GM23338 (cell line): ENCODE measurements at regions not wholly inside any gene's neighbourhood (a gene's known extent, or its start where the extent isn't known, plus 50 kb on each side); places are given as distances from the start of the nearest gene placed in this dataset.

Experiments used
- ATAC-seq: fragments of 200-7000 bp; cut with Tn5 transposase; 3 replicates; pipeline ENCODE4 v1.9.1; 2020
- DNase-seq: peaks from one replicate; pipeline ENCODE4 v3.0.0-alpha.2; 2015; ENCODE audit warnings: low spot score
- H2AFZ ChIP-seq: fragments of 200-600 bp; sonication (generic); 2 replicates; pipeline ENCODE4 v1.8.0; 2016; ENCODE audit warnings: antibody characterized with exemption, mild to moderate bottlenecking, moderate library complexity
- H3F3A ChIP-seq: fragments of 200-600 bp; sonication (generic); replicated peaks from 2 replicates; pipeline ENCODE4 v1.8.0; 2017; ENCODE audit warnings: antibody characterized with exemption, mixed run types, low read depth
- H3K27ac ChIP-seq: fragments of 200-600 bp; sonication (generic); 2 replicates; pipeline ENCODE4 v1.6.1; 2016; ENCODE audit warnings: low read depth
- H3K27me3 ChIP-seq: fragments of 200-600 bp; sonication (generic); 2 replicates; pipeline ENCODE4 v1.8.0; 2016; ENCODE audit warnings: mild to moderate bottlenecking, mixed run types, moderate library complexity; ENCODE audit not compliant: insufficient read depth
- H3K36me3 ChIP-seq: fragments of 200-600 bp; sonication (generic); 2 replicates; pipeline ENCODE4 v1.8.0; 2016; ENCODE audit warnings: mild to moderate bottlenecking; ENCODE audit not compliant: insufficient read depth
- H3K4me1 ChIP-seq: fragments of 200-600 bp; sonication (generic); 2 replicates; pipeline ENCODE4 v1.8.0; 2016; ENCODE audit warnings: mild to moderate bottlenecking, moderate library complexity; ENCODE audit not compliant: insufficient read depth
- H3K4me2 ChIP-seq: fragments of 200-600 bp; sonication (generic); 2 replicates; pipeline ENCODE4 v1.7.1; 2017; ENCODE audit warnings: mixed run types
- H3K4me3 ChIP-seq: fragments of 200-600 bp; sonication (generic); 2 replicates; pipeline ENCODE4 v1.6.1; 2016; ENCODE audit warnings: mixed run types
- H3K79me2 ChIP-seq: fragments of 200-600 bp; sonication (generic); replicated peaks from 2 replicates; pipeline ENCODE4 v1.8.0; 2017; ENCODE audit warnings: mild to moderate bottlenecking; ENCODE audit not compliant: insufficient read depth
- H3K9me2 ChIP-seq: fragments of 200-600 bp; sonication (generic); 2 replicates; pipeline ENCODE4 v1.8.0; 2017; ENCODE audit not compliant: insufficient read depth
- H4K20me1 ChIP-seq: fragments of 200-600 bp; sonication (generic); replicated peaks from 2 replicates; pipeline ENCODE4 v1.8.0; 2017; ENCODE audit warnings: mild to moderate bottlenecking; ENCODE audit not compliant: insufficient read depth
- H3K27ac Mint-ChIP-seq: 2 replicates; pipeline ENCODE4 v1.8.0; 2020; ENCODE audit warnings: inconsistent platforms, mild to moderate bottlenecking, moderate library complexity, mixed read lengths
- H3K27me3 Mint-ChIP-seq: 3 replicates; pipeline ENCODE4 v1.8.0; 2022; ENCODE audit warnings: low read depth, mild to moderate bottlenecking, moderate library complexity, mixed read lengths, inconsistent platforms; ENCODE audit not compliant: insufficient read depth, poor library complexity
- H3K36me3 Mint-ChIP-seq: 3 replicates; pipeline ENCODE4 v1.8.0; 2021; ENCODE audit warnings: low read depth, mild to moderate bottlenecking, inconsistent platforms, moderate library complexity, mixed read lengths
- H3K4me1 Mint-ChIP-seq: 3 replicates; pipeline ENCODE4 v1.8.0; 2020; ENCODE audit warnings: mild to moderate bottlenecking, inconsistent platforms, mixed read lengths
- H3K4me3 Mint-ChIP-seq: 3 replicates; pipeline ENCODE4 v1.8.0; 2021; ENCODE audit warnings: moderate library complexity, mild to moderate bottlenecking, inconsistent platforms, mixed read lengths
- H3K9me3 Mint-ChIP-seq: 3 replicates; pipeline ENCODE4 v1.8.0; 2020; ENCODE audit warnings: moderate library complexity, mild to moderate bottlenecking, inconsistent platforms, mixed read lengths
- CTCF ChIP-seq, 2 experiments: fragments of 200-600 bp in 1 of 2; sonication (generic) in 1 of 2; conservative IDR thresholded peaks; 2 replicates each; pipeline versions ENCODE4 v1.5.1 to v1.6.1; 2016 to 2017; ENCODE audit warnings: antibody characterized with exemption in 2 of 2, low read depth in 2 of 2, mild to moderate bottlenecking in 2 of 2, moderate library complexity in 1 of 2
- NANOG ChIP-seq: IDR thresholded peaks from 2 replicates; pipeline ENCODE4 v1.6.1; 2016; ENCODE audit warnings: antibody characterized with exemption, borderline replicate concordance
- POLR2AphosphoS5 ChIP-seq: IDR thresholded peaks from 2 replicates; pipeline ENCODE4 v1.6.1; 2016; ENCODE audit warnings: antibody characterized with exemption, low read depth
- STAT1 ChIP-seq: IDR thresholded peaks from one replicate; pipeline ENCODE4 v1.6.1; 2016; ENCODE audit warnings: antibody characterized with exemption; ENCODE audit not compliant: unreplicated experiment
- ZNF331 ChIP-seq: fragments of 250-450 bp; sonication (Bioruptor Pico); IDR thresholded peaks from 2 replicates; pipeline ENCODE4 v1.5.0; 2020; ENCODE audit warnings: low read depth, mild to moderate bottlenecking, moderate library complexity
- ZNF462 ChIP-seq: fragments of 250-450 bp; sonication (Bioruptor Pico); IDR thresholded peaks from 2 replicates; pipeline ENCODE4 v1.5.0; 2020; ENCODE audit warnings: mild to moderate bottlenecking, moderate library complexity

- Mint-ChIP-seq H3K4me3 (no peak overlapping the region), H3K9me3 (peaks cover 21% of the 10 kb centered on the region), H3K36me3 (peaks cover 3% of the 10 kb centered on the region; the same call in 1 of the 3 replicates), H3K4me1 (peaks cover 6% of the 10 kb centered on the region), H3K27me3 (peaks cover 3% of the 10 kb centered on the region), H3K27ac (no peak overlapping the region)
- Histone ChIP-seq H3K27me3 (no peaks in the 10 kb centered on the region), H3K4me1 (peaks cover 7% of the 10 kb centered on the region), H3K79me2 (no peaks in the 10 kb centered on the region), H4K20me1 (no peaks in the 10 kb centered on the region), H3K27ac (no peak overlapping the region), H3K4me2 (no peak overlapping the region), H3K9me2 (peaks cover 7% of the 10 kb centered on the region; the same call in 1 of the 2 replicates), H3K36me3 (no peaks in the 10 kb centered on the region), H3F3A (no peaks in the 10 kb centered on the region), H2AFZ (no peak overlapping the region), H3K4me3 (no peak overlapping the region)
- ATAC-seq (no peak), DNase-seq (no peak)
- TF ChIP-seq ZNF462 (CRISPR knock-in tag) (no peak), NANOG (no peak), ZNF331 (CRISPR knock-in tag) (no peak), STAT1 (no peak)
Measured at GRCh38 chr2:6759689-6760088, 106.0 kb downstream of the CMPK2 start.

GRCh38 chr2:6760132-6760531 lies 105.6 kb downstream of the CMPK2 start:
- DNase-seq (no peak), ATAC-seq (no peak)
- Mint-ChIP-seq H3K9me3 (peaks cover 25% of the 10 kb centered on the region), H3K36me3 (peaks cover 3% of the 10 kb centered on the region; the same call in 1 of the 3 replicates), H3K4me3 (no peak overlapping the region), H3K4me1 (peaks cover 9% of the 10 kb centered on the region), H3K27me3 (peaks cover 3% of the 10 kb centered on the region), H3K27ac (no peak overlapping the region)
- H3K36me3 ChIP-seq: no peaks in the 10 kb centered on the region
- no peaks in the 10 kb centered on the region for H4K20me1 ChIP-seq
- peaks cover 8% of the 10 kb centered on the region for H3K4me1 ChIP-seq
- no peak overlapping the region for H2AFZ ChIP-seq
- H3K79me2 ChIP-seq: no peaks in the 10 kb centered on the region
- H3K9me2 ChIP-seq: peaks cover 7% of the 10 kb centered on the region; the same call in 1 of the 2 replicates
- H3F3A ChIP-seq: no peaks in the 10 kb centered on the region
- H3K4me2 ChIP-seq: no peak overlapping the region
- H3K27me3 ChIP-seq: no peaks in the 10 kb centered on the region
- TF ChIP-seq CTCF (conservative IDR thresholded peaks at IDR 0.05; ENCODE audit: low read depth in 2 of 2): no peak
- TF ChIP-seq POLR2AphosphoS5: no peak
- no peak for TF ChIP-seq ZNF331 (CRISPR knock-in tag)
- H3K27ac ChIP-seq: no peak overlapping the region
- no peak overlapping the region for H3K4me3 ChIP-seq
